ENCODE measurements at regions not wholly inside any gene's neighbourhood (a gene's known extent, or its start where the extent isn't known, plus 50 kb on each side); places are given as distances from the start of the nearest gene placed in this dataset.

- Histone ChIP-seq H3K79me2 (ENCODE audit: insufficient read depth, low read length) (no peaks in the 10 kb centered on the region), H3K9ac (ENCODE audit: low read length) (no peak overlapping the region), H3K4me3 (ENCODE audit: low read depth, low read length, poor library complexity, severe bottlenecking) (no peak overlapping the region), H3K9me3 (ENCODE audit: low read length) (no peaks in the 10 kb centered on the region), H3K27me3 (ENCODE audit: insufficient read depth, low read length) (peaks cover 11% of the 10 kb centered on the region), H3K4me1 (ENCODE audit: insufficient read depth, low read length, severe bottlenecking) (peaks cover 11% of the 10 kb centered on the region), H3K9me2 (ENCODE audit: low read depth, low read length) (no peaks in the 10 kb centered on the region), H2AFZ (ENCODE audit: low read length) (no peak overlapping the region), H3K36me3 (ENCODE audit: insufficient read depth, low read length) (no peaks in the 10 kb centered on the region), H3K27ac (ENCODE audit: low read depth, low read length, poor library complexity, severe bottlenecking) (no peak overlapping the region), H3K4me2 (ENCODE audit: low read length) (no peak overlapping the region), H4K20me1 (ENCODE audit: insufficient read depth, low read length) (no peaks in the 10 kb centered on the region), H3F3A (ENCODE audit: insufficient read depth, low read length) (no peaks in the 10 kb centered on the region)
- no peak for TF ChIP-seq EZH2 (IDR thresholded peaks at IDR 0.05; ENCODE audit: borderline replicate concordance, low read length)
- TF ChIP-seq, protein P1, sequence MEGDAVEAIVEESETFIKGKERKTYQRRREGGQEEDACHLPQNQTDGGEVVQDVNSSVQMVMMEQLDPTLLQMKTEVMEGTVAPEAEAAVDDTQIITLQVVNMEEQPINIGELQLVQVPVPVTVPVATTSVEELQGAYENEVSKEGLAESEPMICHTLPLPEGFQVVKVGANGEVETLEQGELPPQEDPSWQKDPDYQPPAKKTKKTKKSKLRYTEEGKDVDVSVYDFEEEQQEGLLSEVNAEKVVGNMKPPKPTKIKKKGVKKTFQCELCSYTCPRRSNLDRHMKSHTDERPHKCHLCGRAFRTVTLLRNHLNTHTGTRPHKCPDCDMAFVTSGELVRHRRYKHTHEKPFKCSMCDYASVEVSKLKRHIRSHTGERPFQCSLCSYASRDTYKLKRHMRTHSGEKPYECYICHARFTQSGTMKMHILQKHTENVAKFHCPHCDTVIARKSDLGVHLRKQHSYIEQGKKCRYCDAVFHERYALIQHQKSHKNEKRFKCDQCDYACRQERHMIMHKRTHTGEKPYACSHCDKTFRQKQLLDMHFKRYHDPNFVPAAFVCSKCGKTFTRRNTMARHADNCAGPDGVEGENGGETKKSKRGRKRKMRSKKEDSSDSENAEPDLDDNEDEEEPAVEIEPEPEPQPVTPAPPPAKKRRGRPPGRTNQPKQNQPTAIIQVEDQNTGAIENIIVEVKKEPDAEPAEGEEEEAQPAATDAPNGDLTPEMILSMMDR (IDR thresholded peaks at IDR 0.05; ENCODE audit: low read length) = no peak
Observed at GRCh38 chr11:64453466-64453865, 94.5 kb downstream of the RPS6KA4 start.

GRCh38 chr11:64455456-64456261 lies 96.7 kb downstream of the RPS6KA4 start:
- no peaks in the 10 kb centered on the region for H3K79me2 ChIP-seq (ENCODE audit: insufficient read depth, low read length)
- H3K27ac ChIP-seq (ENCODE audit: low read depth, low read length, poor library complexity, severe bottlenecking) = no peak overlapping the region
- H3K9ac ChIP-seq (ENCODE audit: low read length) = no peak overlapping the region
- 0 out of 2 replicates have a peak, but pooled peaks cover 5% of the 10 kb centered on the region for H3K27me3 ChIP-seq (ENCODE audit: insufficient read depth, low read length)
- H3K4me2 ChIP-seq (ENCODE audit: low read length) = no peak overlapping the region
- TF ChIP-seq, protein P1 (IDR thresholded peaks at IDR 0.05; ENCODE audit: low read length) = no peak
- no peak for TF ChIP-seq EZH2 (IDR thresholded peaks at IDR 0.05; ENCODE audit: borderline replicate concordance, low read length)
- no peaks in the 10 kb centered on the region for H3K4me1 ChIP-seq (ENCODE audit: insufficient read depth, low read length, severe bottlenecking)
- H2AFZ ChIP-seq (ENCODE audit: low read length) = no peak overlapping the region
- H3K36me3 ChIP-seq (ENCODE audit: insufficient read depth, low read length) = no peaks in the 10 kb centered on the region
- no peaks in the 10 kb centered on the region for H3K9me2 ChIP-seq (ENCODE audit: low read depth, low read length)
- H4K20me1 ChIP-seq (ENCODE audit: insufficient read depth, low read length) = no peaks in the 10 kb centered on the region
- no peaks in the 10 kb centered on the region for H3K9me3 ChIP-seq (ENCODE audit: low read length)
- no peaks in the 10 kb centered on the region for H3F3A ChIP-seq (ENCODE audit: insufficient read depth, low read length)
- no peak overlapping the region for H3K4me3 ChIP-seq (ENCODE audit: low read depth, low read length, poor library complexity, severe bottlenecking)

DNA sequence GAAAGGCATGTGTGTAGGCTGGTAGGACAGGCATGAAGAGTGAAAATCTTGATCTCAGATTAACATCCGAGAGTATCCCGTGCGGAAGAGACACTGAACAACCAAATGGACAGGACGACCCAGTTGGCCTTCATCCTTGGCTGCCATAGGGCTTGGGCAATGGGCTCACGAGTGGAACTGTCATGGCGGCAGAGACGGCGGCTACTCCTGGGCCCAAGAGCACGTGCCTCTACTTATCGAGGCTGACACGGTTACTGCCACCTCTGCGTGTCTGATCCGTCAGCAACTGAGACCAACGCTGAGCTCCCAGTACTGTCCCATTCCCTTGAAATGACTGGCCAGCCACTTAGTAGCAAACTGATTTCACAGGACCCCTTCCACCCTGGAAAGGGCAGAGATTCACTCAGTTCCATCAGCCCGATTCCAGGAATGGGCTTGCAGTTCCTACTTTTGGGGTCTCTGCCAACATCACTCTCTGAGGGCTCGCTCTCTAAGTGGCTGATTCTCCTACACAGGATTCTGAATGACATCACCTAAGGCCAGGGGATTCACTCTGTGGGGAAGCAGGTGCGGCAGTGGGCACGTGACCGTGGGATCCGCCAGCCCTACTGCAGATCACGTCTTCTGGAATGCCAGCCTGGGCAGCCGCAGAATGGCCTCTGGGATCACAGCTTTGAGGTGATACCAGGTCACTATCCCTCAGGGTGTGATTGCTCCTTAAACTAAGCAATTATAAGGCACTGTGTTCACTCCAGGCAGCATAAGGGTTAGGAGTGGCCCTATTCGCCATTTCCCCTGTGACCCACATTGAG lies 97.8 kb downstream of the RPS6KA4 start:
- Histone ChIP-seq H2AFZ (ENCODE audit: low read length) (no peak overlapping the region), H3K4me2 (ENCODE audit: low read length) (no peak overlapping the region), H3F3A (ENCODE audit: insufficient read depth, low read length) (no peaks in the 10 kb centered on the region), H3K79me2 (ENCODE audit: insufficient read depth, low read length) (no peaks in the 10 kb centered on the region), H3K36me3 (ENCODE audit: insufficient read depth, low read length) (no peaks in the 10 kb centered on the region), H3K4me1 (ENCODE audit: insufficient read depth, low read length, severe bottlenecking) (no peaks in the 10 kb centered on the region), H3K9ac (ENCODE audit: low read length) (no peak overlapping the region), H3K27me3 (ENCODE audit: insufficient read depth, low read length) (0 out of 2 replicates have a peak, but pooled peaks cover 5% of the 10 kb centered on the region), H3K9me3 (ENCODE audit: low read length) (no peaks in the 10 kb centered on the region), H3K4me3 (ENCODE audit: low read depth, low read length, poor library complexity, severe bottlenecking) (no peak overlapping the region), H3K27ac (ENCODE audit: low read depth, low read length, poor library complexity, severe bottlenecking) (no peak overlapping the region), H3K9me2 (ENCODE audit: low read depth, low read length) (no peaks in the 10 kb centered on the region), H4K20me1 (ENCODE audit: insufficient read depth, low read length) (no peaks in the 10 kb centered on the region)
- TF ChIP-seq, protein P1 (IDR thresholded peaks at IDR 0.05; ENCODE audit: low read length) = no peak
- no peak for TF ChIP-seq EZH2 (IDR thresholded peaks at IDR 0.05; ENCODE audit: borderline replicate concordance, low read length)
